GM18499 (cell line): ENCODE measurements at regions not wholly inside any gene's neighbourhood (a gene's known extent, or its start where the extent isn't known, plus 50 kb on each side); places are given as distances from the start of the nearest gene placed in this dataset.
"Not testable (repeated sequence)": the region's sequence is repeated elsewhere in the genome, so short reads cannot be mapped to it uniquely, and the experiment has no call there.

Experiments used
- ATAC-seq: cut with Tn5 transposase; IDR thresholded peaks from one replicate; pipeline ENCODE4 v1.9.1; 2021; ENCODE audit warnings: moderate number of reproducible peaks; ENCODE audit not compliant: insufficient read depth, unreplicated experiment

DNA sequence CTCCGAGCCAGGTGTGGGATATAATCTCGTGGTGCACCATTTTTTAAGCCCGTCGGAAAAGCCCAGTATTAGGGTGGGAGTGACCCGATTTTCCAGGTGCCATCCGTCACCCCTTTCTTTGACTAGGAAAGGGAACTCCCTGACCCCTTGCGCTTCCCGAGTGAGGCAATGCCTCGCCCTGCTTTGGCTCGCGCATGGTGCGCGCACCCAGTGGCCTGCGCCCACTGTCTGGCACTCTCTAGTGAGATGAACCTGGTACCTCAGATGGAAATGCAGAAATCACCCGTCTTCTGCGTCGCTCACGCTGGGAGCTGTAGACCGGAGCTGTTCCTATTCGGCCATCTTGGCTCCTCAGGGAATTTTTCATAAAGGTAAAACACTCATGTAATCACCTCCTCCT, 63.9 kb downstream of the RWDD3 start:
- not testable (repeated sequence) for ATAC-seq

DNA sequence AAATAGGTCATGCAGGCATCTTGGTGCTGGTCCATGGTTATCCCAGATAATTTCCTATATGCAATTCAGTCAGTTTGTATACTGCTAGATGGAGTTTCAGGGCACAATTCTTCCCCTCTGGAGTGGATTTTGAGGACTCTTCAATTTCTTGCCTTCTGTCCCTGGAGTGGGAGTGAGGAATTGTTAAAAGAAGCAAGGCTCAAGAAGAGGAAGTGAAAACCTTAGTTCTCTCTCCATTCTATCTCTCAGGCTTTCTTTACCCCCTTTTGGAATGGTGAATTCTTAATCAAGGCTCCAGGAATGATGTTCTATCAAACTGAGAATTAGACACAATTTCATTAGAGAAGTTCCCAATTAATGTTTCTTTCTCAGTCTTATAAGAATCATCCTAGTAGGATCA, 67.1 kb downstream of the RWDD3 start:
- ATAC-seq, result no peak

DNA sequence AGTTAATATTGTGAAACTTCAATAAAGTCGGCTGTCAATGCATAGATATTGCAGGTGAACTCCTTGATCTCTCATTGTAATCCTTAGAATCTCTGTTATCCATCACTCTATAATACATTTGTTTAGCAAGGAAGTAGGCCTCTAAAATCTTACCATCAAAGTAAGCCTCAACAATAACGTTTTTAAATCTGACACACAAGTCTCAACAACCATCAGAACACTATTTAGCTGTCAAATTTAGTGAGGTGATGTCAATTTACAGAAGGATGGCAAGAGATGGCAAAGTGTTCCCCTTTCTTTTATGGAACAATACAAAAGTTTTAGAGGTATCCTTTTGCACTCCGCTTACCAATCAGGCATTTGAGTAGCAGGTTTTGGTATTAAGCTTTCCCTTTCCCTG, 67.6 kb downstream of the RWDD3 start:
- no peak for ATAC-seq

GRCh38 chr1:95304803-95305202, 70.8 kb downstream of the RWDD3 start:
- ATAC-seq, result no peak

DNA sequence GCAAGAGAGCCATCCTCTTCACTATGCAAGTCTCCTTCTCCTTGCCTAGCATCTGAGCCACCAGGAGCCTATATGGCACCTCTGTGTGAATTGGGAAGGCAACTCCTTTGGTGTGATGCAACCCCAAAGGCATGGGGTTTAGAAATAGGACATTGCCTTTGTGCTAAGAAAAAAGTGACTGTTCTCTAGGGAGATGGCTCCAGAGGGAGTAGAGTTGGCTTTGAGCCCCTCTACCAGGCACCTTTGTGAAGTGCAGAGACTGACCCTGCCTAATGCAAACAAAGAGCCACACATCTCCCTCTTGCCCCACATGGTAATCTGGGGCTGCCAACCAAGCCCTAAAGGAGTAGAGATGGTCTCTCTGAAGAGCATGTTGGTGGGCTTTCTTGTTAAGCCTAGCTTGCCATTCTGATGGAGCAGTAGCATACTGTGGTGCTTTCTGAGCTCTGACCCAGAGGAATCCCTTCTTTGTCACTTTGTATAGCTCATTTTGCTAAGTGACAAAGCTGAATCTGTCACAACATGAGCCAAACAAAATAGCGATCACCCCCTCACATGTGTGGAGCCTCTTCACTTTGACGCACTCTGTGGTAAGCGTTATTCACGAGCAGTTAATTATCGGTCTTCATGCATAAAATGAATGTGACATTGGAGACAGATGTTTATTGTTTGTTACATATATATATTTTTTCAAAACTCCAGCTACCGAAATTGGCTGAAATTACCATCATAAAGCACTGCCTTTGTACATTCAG, 74.4 kb downstream of the RWDD3 start:
- ATAC-seq, result no peak

- ATAC-seq, result no peak
Observed at GRCh38 chr1:95309031-95309471, 75.0 kb downstream of the RWDD3 start.

- ATAC-seq, result no peak
Observed at GRCh38 chr1:95311014-95311413, 77.0 kb downstream of the RWDD3 start.

- ATAC-seq, result no peak
Observed at GRCh38 chr1:95311762-95312161, 77.8 kb downstream of the RWDD3 start.

- ATAC-seq, result no peak
Observed at GRCh38 chr1:95312181-95312580, 78.2 kb downstream of the RWDD3 start.

DNA sequence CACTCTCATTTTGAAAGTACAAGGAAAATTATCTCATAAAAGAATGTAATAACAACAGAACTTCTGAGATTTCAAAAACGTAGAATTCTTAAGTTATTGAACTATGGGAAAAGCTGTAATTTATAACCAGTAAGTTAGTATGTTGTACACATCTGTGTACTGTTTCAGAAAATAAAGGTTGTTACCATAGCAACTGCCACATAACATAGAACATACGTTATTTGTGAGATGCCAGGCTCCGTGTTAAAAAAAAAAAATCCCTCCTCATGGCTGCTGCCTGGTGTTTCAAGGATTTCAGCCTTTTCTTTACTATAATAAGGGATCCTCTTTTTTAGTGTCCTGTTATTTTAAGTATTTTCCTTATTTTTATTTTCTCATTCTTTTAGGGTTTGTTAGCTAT, 79.5 kb downstream of the RWDD3 start:
- no peak for ATAC-seq

GRCh38 chr1:95321531-95321930, 87.5 kb downstream of the RWDD3 start:
- no peak for ATAC-seq

GRCh38 chr1:95323123-95323522, 89.1 kb downstream of the RWDD3 start:
- ATAC-seq, result no peak

DNA sequence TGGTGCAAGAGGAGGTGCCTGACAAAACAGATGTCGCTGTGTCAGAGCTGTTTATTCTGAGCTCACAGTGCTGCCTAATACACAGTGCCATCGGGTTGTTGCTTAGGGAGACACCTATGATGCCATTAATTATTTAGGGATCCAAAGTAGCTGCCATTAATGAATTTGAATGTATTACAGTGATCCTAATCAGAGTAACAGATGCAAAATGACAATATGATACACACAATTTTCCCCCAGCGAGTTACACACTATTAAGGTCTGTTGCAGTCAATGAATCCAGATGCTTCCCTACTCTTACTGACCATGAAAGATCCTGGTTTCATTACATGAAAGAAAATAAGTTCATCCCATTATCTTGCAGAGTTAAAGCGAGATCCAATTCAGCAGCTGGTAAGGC, 91.3 kb downstream of the RWDD3 start:
- no peak for ATAC-seq

- no peak for ATAC-seq
Observed at GRCh38 chr1:95326023-95326422, 92.0 kb downstream of the RWDD3 start.

DNA sequence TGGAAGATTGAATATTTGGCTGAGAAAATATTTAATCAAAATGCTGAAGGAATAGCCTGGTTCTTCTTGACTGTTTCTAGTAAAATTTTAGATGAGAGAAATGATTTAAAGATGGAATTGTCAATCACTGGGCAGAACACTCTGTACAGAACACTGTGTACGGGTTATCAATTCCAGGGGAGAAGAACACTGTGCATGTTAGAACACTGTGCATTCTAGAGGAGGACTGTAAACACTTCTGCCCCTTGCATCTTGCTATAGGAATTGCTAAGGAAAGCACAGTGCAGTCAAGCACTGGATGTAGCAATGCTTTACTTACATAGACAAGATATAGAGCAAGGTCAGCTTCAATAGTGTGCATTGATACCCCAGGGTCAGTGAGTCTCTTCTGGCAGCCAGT, 98.7 kb downstream of the RWDD3 start:
- ATAC-seq, result no peak

DNA sequence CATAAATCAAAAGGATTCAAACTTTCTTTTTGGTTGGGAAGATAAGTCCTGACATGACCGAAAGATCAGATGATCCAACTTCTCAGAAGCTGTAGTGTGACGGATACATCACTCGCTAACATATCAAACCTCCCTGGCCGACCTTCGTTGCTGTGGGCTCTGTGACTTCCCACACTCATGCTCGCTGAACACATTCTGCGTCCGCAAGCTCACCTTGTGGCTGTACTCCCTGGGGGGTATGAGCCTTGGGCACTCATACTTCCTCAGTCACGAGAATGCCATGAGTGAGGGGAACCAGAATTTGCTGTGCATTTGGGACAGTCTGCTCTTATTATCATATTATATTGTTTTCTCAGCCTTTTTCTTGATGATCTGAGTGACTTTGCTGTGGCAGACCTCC, 105.4 kb downstream of the RWDD3 start:
- no peak for ATAC-seq

GRCh38 chr1:95340061-95340460, 106.1 kb downstream of the RWDD3 start:
- ATAC-seq, result no peak

- ATAC-seq, result no peak
Observed at GRCh38 chr1:95352767-95353166, 118.8 kb downstream of the RWDD3 start.

DNA sequence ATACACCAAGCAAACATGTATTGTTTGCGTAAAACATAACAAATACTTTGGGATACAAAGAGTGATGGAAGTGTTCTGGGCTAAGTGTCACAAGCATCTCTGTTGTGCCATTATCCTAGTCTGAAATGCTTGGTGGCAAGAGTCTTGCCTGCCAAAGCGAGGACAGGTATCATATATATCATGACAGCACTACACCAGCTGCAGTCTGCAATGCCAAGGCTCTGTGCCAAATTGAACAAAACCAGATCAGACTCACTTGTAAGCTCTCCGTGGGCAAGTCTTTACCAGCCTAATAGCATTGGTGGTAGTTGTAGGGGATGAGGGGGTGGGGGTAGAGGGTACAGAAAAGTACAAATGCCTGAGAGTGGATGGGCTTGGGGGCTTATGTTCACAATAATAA, 119.2 kb downstream of the RWDD3 start:
- no peak for ATAC-seq

GRCh38 chr1:95364546-95364945, 130.5 kb downstream of the RWDD3 start:
- no peak for ATAC-seq

DNA sequence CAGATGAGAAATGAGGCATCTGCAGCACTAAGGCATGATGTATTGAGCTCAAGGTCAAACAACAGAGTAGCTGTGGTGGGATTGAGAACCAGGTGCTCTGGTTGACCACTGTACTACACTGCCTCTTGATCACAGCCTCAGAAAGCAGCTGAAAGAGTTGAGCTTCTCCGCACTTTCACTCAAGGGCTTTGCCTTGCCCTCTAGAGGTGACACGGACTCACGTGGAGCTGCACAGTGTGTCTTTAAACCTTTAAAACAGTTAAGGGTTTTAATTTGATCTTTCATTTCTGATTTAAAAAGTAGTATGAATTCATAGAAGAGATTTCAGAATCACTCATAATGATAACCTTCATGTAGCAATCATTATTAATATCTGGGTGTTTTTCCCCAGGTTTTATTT, 132.5 kb downstream of the RWDD3 start:
- ATAC-seq, result no peak

GRCh38 chr1:95368178-95368577, 134.2 kb downstream of the RWDD3 start:
- ATAC-seq, result no peak
